GM08714 (cell line): ENCODE measurements at regions not wholly inside any gene's neighbourhood (a gene's known extent, or its start where the extent isn't known, plus 50 kb on each side); places are given as distances from the start of the nearest gene placed in this dataset.
"Not testable (repeated sequence)": the region's sequence is repeated elsewhere in the genome, so short reads cannot be mapped to it uniquely, and the experiment has no call there.

ENCODE experiments used
- H3K4me3 ChIP-seq: fragments of 200-500 bp; sonication (Bioruptor generic); 2 replicates; pipeline ENCODE4 v1.5.1; 2014; ENCODE audit warnings: mild to moderate bottlenecking, low read length, inconsistent platforms
- ZNF274 ChIP-seq: IDR thresholded peaks from 2 replicates; pipeline ENCODE4 v1.6.1; 2012; ENCODE audit warnings: mild to moderate bottlenecking, low read depth, low read length

GRCh38 chr6:28838289-28838633 lies 85.5 kb downstream of the TRIM27 start:
- TF ChIP-seq ZNF274: no peak
- peak overlapping the region; percentile 96 for H3K4me3 ChIP-seq

- peak overlapping the region; percentile 96 for H3K4me3 ChIP-seq
- TF ChIP-seq ZNF274: no peak
Observed at GRCh38 chr6:28838634-28839442, 84.9 kb downstream of the TRIM27 start.

- peak overlapping the region; percentile 96 for H3K4me3 ChIP-seq
- no peak for TF ChIP-seq ZNF274
Observed at GRCh38 chr6:28839443-28840120, 84.2 kb downstream of the TRIM27 start.

GRCh38 chr6:28841290-28841689 lies 82.5 kb downstream of the TRIM27 start:
- H3K4me3 ChIP-seq: no peak overlapping the region
- no peak for TF ChIP-seq ZNF274

- H3K4me3 ChIP-seq: not testable (repeated sequence)
Observed at GRCh38 chr6:28848756-28849155, 75.0 kb downstream of the TRIM27 start.
